ENCODE measurements at regions not wholly inside any gene's neighbourhood (a gene's known extent, or its start where the extent isn't known, plus 50 kb on each side); places are given as distances from the start of the nearest gene placed in this dataset.

DNA sequence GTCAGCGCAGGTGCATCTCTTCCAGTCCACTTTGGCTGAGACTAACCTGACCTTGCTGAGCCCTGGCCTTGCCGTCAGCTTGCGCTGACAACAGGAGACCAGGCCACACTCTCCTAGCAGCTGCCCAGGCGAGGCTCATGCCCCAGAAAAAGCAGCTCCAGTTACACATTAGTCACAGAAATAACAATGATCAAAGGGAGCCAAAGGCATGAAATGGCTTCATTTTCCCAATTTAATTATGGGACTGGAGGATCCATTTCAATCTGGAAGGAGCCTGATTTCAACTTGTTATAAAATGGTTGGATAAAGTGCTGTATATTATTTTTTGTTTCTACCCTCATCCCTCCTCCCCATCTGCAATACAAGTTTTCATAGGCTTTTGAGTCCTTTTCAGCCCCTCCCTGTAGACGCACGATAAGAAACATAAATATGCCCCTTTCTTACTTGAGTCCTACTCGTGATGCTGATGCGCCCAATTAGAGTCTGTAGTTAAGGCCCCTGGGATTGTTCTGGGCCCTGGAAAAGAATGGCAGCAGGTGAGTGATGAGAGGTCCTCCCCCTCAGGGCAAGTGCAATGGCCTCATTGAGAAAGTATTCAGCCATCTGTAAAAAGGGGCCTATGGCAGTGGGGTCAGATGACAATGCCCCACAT is 376.0 kb downstream of the C12orf75 start:
- ChIA-PET CTCF (no interaction called here), POLR2A (no interaction called here)
- Histone ChIP-seq H3K27ac (ENCODE audit: low read depth, low read length) (no peak overlapping the region), H3K4me3 (ENCODE audit: low read length) (no peak overlapping the region), H3K9me3 (ENCODE audit: low read length) (no peaks in the 10 kb centered on the region), H3K27me3 (ENCODE audit: insufficient read depth, low read length, poor library complexity, severe bottlenecking) (no peaks in the 10 kb centered on the region), H3K36me3 (ENCODE audit: insufficient read depth, low read length) (no peaks in the 10 kb centered on the region), H3K4me1 (ENCODE audit: insufficient read depth, low read length) (no peaks in the 10 kb centered on the region)
- no peaks in the 10 kb centered on the region for H3K36me3 Mint-ChIP-seq
- H3K27ac Mint-ChIP-seq, result no peak overlapping the region
- H3K4me1 Mint-ChIP-seq, result no peaks in the 10 kb centered on the region
- no peak overlapping the region for H3K4me3 Mint-ChIP-seq
- no peaks in the 10 kb centered on the region for H3K27me3 Mint-ChIP-seq
- no peak for DNase-seq
- H3K9me3 Mint-ChIP-seq, result no peaks in the 10 kb centered on the region

GRCh38 chr12:105706973-105707334 is 376.5 kb downstream of the C12orf75 start:
- ChIA-PET POLR2A (no interaction called here), CTCF (no interaction called here)
- Histone ChIP-seq H3K4me1 (ENCODE audit: insufficient read depth, low read length) (no peaks in the 10 kb centered on the region), H3K36me3 (ENCODE audit: insufficient read depth, low read length) (no peaks in the 10 kb centered on the region), H3K9me3 (ENCODE audit: low read length) (no peaks in the 10 kb centered on the region), H3K27ac (ENCODE audit: low read depth, low read length) (no peak overlapping the region), H3K27me3 (ENCODE audit: insufficient read depth, low read length, poor library complexity, severe bottlenecking) (no peaks in the 10 kb centered on the region), H3K4me3 (ENCODE audit: low read length) (no peak overlapping the region)
- H3K27me3 Mint-ChIP-seq, result no peaks in the 10 kb centered on the region
- no peak for DNase-seq
- no peaks in the 10 kb centered on the region for H3K4me1 Mint-ChIP-seq
- H3K27ac Mint-ChIP-seq, result no peak overlapping the region
- H3K36me3 Mint-ChIP-seq, result no peaks in the 10 kb centered on the region
- no peaks in the 10 kb centered on the region for H3K9me3 Mint-ChIP-seq
- H3K4me3 Mint-ChIP-seq, result no peak overlapping the region

DNA sequence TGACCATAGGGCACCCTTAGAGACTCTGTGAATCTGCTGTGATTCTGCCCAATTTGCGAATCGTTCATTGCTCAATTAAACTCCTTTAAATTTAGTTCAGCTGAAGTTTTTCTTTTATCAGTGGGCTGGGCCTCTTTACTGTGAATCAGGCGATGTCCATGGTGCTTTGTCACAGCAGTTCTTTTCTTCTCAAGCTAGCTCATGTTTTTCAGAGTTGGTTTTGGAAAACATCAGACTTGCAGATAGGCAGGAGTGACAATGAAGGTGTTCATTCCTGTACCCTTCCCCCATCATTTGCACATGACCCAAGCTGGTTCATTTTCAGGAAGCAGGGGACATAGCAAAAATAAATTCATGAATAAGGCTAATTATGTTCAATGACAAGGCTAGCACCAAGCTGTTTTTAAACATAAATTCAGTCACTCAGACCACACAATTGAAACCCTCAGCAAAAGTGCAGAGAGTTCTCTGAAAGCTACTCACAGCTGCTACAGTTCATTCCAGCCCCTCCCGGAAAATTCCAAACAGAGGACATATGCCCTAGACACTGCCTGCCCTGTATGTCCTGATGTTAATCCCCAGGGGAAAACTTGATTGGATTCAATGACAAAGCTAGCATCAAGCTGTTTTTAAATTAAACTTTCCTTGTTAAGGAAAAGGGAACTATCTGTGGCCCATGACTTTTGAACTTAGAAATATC is 383.3 kb downstream of the C12orf75 start:
- no peaks in the 10 kb centered on the region for H3K9me3 ChIP-seq (ENCODE audit: low read length)
- ChIA-PET CTCF (interaction anchor here (1.0 kb wide), 1 partner anchor 9 kb away, joined by 3 read pairs; no protein-coding TSS in a partner anchor), POLR2A (no interaction called here)
- no peak for DNase-seq
- H3K4me1 ChIP-seq (ENCODE audit: insufficient read depth, low read length), result no peaks in the 10 kb centered on the region
- Mint-ChIP-seq H3K36me3 (no peaks in the 10 kb centered on the region), H3K27me3 (peaks cover 0 to 5% of the 10 kb centered on the region in 2 donors), H3K27ac (no peak overlapping the region), H3K4me1 (no peaks in the 10 kb centered on the region), H3K4me3 (no peak overlapping the region), H3K9me3 (peaks cover 0 to 7% (median 0%) of the 10 kb centered on the region in 5 donors)
- H3K36me3 ChIP-seq (ENCODE audit: insufficient read depth, low read length), result no peaks in the 10 kb centered on the region
- H3K4me3 ChIP-seq (ENCODE audit: low read length), result no peak overlapping the region
- no peaks in the 10 kb centered on the region for H3K27me3 ChIP-seq (ENCODE audit: insufficient read depth, low read length, poor library complexity, severe bottlenecking)
- no peak overlapping the region for H3K27ac ChIP-seq (ENCODE audit: low read depth, low read length)

GRCh38 chr12:105716621-105717020 is 386.1 kb downstream of the C12orf75 start:
- POLR2A ChIA-PET, result no interaction called here
- no peak overlapping the region for H3K4me3 ChIP-seq (ENCODE audit: low read length)
- Mint-ChIP-seq H3K27ac (no peak overlapping the region), H3K27me3 (peaks cover 0 to 7% of the 10 kb centered on the region in 2 donors), H3K9me3 (peaks cover 0 to 8% (median 2%) of the 10 kb centered on the region in 5 donors), H3K4me1 (no peaks in the 10 kb centered on the region), H3K36me3 (no peaks in the 10 kb centered on the region), H3K4me3 (no peak overlapping the region)
- H3K27me3 ChIP-seq (ENCODE audit: insufficient read depth, low read length, poor library complexity, severe bottlenecking), result no peaks in the 10 kb centered on the region
- no peaks in the 10 kb centered on the region for H3K9me3 ChIP-seq (ENCODE audit: low read length)
- no peak overlapping the region for H3K27ac ChIP-seq (ENCODE audit: low read depth, low read length)
- H3K36me3 ChIP-seq (ENCODE audit: insufficient read depth, low read length), result no peaks in the 10 kb centered on the region
- no peak for DNase-seq
- H3K4me1 ChIP-seq (ENCODE audit: insufficient read depth, low read length), result no peaks in the 10 kb centered on the region
- CTCF ChIA-PET, result no interaction called here

GRCh38 chr12:105721051-105721825 is 390.7 kb downstream of the C12orf75 start:
- Mint-ChIP-seq H3K4me1 (no peaks in the 10 kb centered on the region), H3K36me3 (no peaks in the 10 kb centered on the region), H3K27ac (no peak overlapping the region), H3K4me3 (no peak overlapping the region), H3K27me3 (peaks cover 5 to 10% of the 10 kb centered on the region in 2 donors), H3K9me3 (peaks cover 0 to 8% (median 2%) of the 10 kb centered on the region in 5 donors)
- DNase-seq, result no peak
- no peaks in the 10 kb centered on the region for H3K27me3 ChIP-seq (ENCODE audit: insufficient read depth, low read length, poor library complexity, severe bottlenecking)
- ChIA-PET CTCF (no interaction called here), POLR2A (no interaction called here)
- H3K9me3 ChIP-seq (ENCODE audit: low read length), result no peaks in the 10 kb centered on the region
- H3K4me3 ChIP-seq (ENCODE audit: low read length), result no peak overlapping the region
- no peaks in the 10 kb centered on the region for H3K36me3 ChIP-seq (ENCODE audit: insufficient read depth, low read length)
- H3K4me1 ChIP-seq (ENCODE audit: insufficient read depth, low read length), result no peaks in the 10 kb centered on the region
- no peak overlapping the region for H3K27ac ChIP-seq (ENCODE audit: low read depth, low read length)

DNA sequence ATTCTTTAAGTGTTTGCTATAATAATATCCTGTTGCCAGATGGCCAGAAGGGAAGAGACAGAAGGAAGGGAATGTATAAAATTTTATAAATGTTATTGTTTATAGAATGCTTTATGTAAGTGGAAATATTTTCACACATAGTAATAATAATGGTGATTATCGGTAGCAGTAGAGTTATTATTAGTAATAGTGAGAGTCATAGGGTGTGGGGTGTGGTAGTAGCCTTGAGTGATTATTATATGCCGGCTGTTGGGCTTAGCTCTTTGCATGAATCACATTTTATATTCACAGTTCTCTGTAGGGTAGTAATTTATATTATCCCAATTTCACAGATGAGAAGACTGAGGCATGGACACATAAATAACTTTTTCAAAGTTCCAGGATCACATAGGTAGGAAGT is 391.4 kb downstream of the C12orf75 start:
- Histone ChIP-seq H3K36me3 (ENCODE audit: insufficient read depth, low read length) (no peaks in the 10 kb centered on the region), H3K27me3 (ENCODE audit: insufficient read depth, low read length, poor library complexity, severe bottlenecking) (no peaks in the 10 kb centered on the region), H3K4me3 (ENCODE audit: low read length) (no peak overlapping the region), H3K4me1 (ENCODE audit: insufficient read depth, low read length) (no peaks in the 10 kb centered on the region), H3K9me3 (ENCODE audit: low read length) (no peaks in the 10 kb centered on the region), H3K27ac (ENCODE audit: low read depth, low read length) (no peak overlapping the region)
- POLR2A ChIA-PET, result no interaction called here
- CTCF ChIA-PET, result no interaction called here
- Mint-ChIP-seq H3K27ac (no peak overlapping the region), H3K36me3 (no peaks in the 10 kb centered on the region), H3K27me3 (peaks cover 5 to 9% of the 10 kb centered on the region in 2 donors), H3K4me3 (no peak overlapping the region), H3K9me3 (peaks cover 0 to 8% (median 2%) of the 10 kb centered on the region in 5 donors), H3K4me1 (no peaks in the 10 kb centered on the region)
- DNase-seq, result no peak

DNA sequence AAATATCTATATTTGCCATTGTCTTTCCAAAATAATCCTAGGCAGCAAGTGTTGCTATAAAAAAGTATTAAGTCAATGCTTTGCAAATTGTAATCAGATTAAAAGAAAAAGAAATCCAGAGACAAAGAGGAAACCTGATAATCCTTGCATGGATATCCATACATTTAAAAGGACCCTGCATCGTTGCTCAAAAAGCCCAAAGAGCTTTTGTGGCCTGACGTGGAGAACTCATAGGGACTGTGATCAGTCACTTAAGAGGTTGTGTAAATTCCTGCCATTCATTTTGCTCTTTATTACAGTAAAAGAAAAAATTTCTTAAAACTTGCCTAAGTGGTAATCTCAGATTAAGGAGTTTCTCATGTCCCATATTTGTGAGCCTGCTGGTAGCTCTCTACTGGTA is 392.6 kb downstream of the C12orf75 start:
- H3K9me3 Mint-ChIP-seq, result peaks cover 0 to 8% (median 2%) of the 10 kb centered on the region in 5 donors
- Histone ChIP-seq H3K4me3 (ENCODE audit: low read length) (no peak overlapping the region), H3K4me1 (ENCODE audit: insufficient read depth, low read length) (no peaks in the 10 kb centered on the region), H3K27ac (ENCODE audit: low read depth, low read length) (no peak overlapping the region), H3K27me3 (ENCODE audit: insufficient read depth, low read length, poor library complexity, severe bottlenecking) (no peaks in the 10 kb centered on the region), H3K9me3 (ENCODE audit: low read length) (no peaks in the 10 kb centered on the region), H3K36me3 (ENCODE audit: insufficient read depth, low read length) (no peaks in the 10 kb centered on the region)
- no peak overlapping the region for H3K4me3 Mint-ChIP-seq
- H3K27ac Mint-ChIP-seq, result no peak overlapping the region
- peaks cover 5 to 7% of the 10 kb centered on the region in 2 donors for H3K27me3 Mint-ChIP-seq
- DNase-seq, result no peak
- POLR2A ChIA-PET, result no interaction called here
- no peaks in the 10 kb centered on the region for H3K4me1 Mint-ChIP-seq
- CTCF ChIA-PET, result interaction anchor here (1.1 kb wide), 1 partner anchor 9 kb away, joined by 3 read pairs; no protein-coding TSS in a partner anchor
- no peaks in the 10 kb centered on the region for H3K36me3 Mint-ChIP-seq

DNA sequence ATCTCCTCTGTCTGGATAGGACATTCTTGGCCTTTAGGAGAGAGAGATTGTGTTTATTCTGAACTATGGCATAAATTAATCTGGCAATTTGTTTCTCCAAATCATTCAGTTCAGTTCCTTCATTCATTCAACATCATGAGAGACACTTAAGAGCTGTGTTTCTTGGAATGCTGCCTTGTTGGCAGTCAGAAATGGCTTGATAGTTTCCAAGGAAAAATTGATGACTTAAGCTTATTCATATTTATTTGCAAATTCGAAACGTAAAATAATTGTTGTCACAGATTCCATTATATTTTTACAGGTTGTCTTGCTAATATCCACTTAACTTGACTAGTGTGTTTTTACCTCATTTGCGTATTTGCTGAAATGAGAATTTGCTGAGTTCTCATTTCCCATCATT is 393.0 kb downstream of the C12orf75 start:
- peaks cover 4 to 5% of the 10 kb centered on the region in 2 donors for H3K27me3 Mint-ChIP-seq
- POLR2A ChIA-PET, result no interaction called here

More for the DNA sequence above, 393.0 kb downstream of the C12orf75 start:
- H3K4me1 ChIP-seq (ENCODE audit: insufficient read depth, low read length), result no peaks in the 10 kb centered on the region
- H3K36me3 Mint-ChIP-seq, result no peaks in the 10 kb centered on the region
- H3K27ac ChIP-seq (ENCODE audit: low read depth, low read length), result no peak overlapping the region
- H3K27ac Mint-ChIP-seq, result no peak overlapping the region
- H3K4me3 Mint-ChIP-seq, result no peak overlapping the region
- H3K4me3 ChIP-seq (ENCODE audit: low read length), result no peak overlapping the region
- H3K4me1 Mint-ChIP-seq, result no peaks in the 10 kb centered on the region
- H3K9me3 Mint-ChIP-seq, result peaks cover 0 to 4% (median 2%) of the 10 kb centered on the region in 5 donors
- H3K27me3 ChIP-seq (ENCODE audit: insufficient read depth, low read length, poor library complexity, severe bottlenecking), result no peaks in the 10 kb centered on the region
- no peak for DNase-seq
- H3K36me3 ChIP-seq (ENCODE audit: insufficient read depth, low read length), result no peaks in the 10 kb centered on the region
- CTCF ChIA-PET, result interaction anchor here (1.1 kb wide), 1 partner anchor 10 kb away, joined by 3 read pairs; no protein-coding TSS in a partner anchor
- no peaks in the 10 kb centered on the region for H3K9me3 ChIP-seq (ENCODE audit: low read length)
